Uterus (tissue), 3 donors: ENCODE measurements at regions not wholly inside any gene's neighbourhood (a gene's known extent, or its start where the extent isn't known, plus 50 kb on each side); places are given as distances from the start of the nearest gene placed in this dataset.

Experiments
- DNase-seq, 2 donors: peaks; one replicate each; pipeline ENCODE4 v3.0.0-alpha.2; 2019 to 2020
- H3K27ac ChIP-seq, 2 donors: fragments of 200-600 bp; sonication (generic); 1 replicate in 1 of 2; 2 replicates in 1 of 2; pipeline ENCODE4 v1.5.1; 2016 to 2018
- H3K27me3 ChIP-seq, 2 donors: fragments of 200-600 bp; sonication (generic); one replicate each; pipeline ENCODE4 v1.5.1; 2018 to 2019; ENCODE audit warnings: control low read depth in 1 of 2
- H3K36me3 ChIP-seq, 2 donors: fragments of 200-600 bp; sonication (generic); one replicate each; pipeline ENCODE4 v1.5.1; 2019; ENCODE audit warnings: control low read depth in 1 of 2
- H3K4me1 ChIP-seq, 2 donors: fragments of 200-600 bp; sonication (generic); one replicate each; pipeline ENCODE4 v1.5.1; 2018 to 2019; ENCODE audit warnings: control low read depth in 1 of 2
- H3K4me3 ChIP-seq, 2 donors: fragments of 200-600 bp; sonication (generic); 1 replicate in 1 of 2; 2 replicates in 1 of 2; pipeline ENCODE4 v1.5.1; 2018 to 2019; ENCODE audit warnings: mild to moderate bottlenecking in 1 of 2
- H3K9me3 ChIP-seq, 2 donors: fragments of 200-600 bp; sonication (generic); one replicate each; pipeline ENCODE4 v1.5.1; 2019; ENCODE audit warnings: control low read depth in 1 of 2
- CTCF ChIP-seq, 4 experiments: fragments of 200-600 bp in 2 of 4; fragments of 450-650 bp in 2 of 4; sonication (generic) in 2 of 4; IDR thresholded peaks; one replicate each; pipeline ENCODE4 v1.5.1; 2016 to 2019; ENCODE audit warnings: antibody characterized with exemption in 4 of 4, mild to moderate bottlenecking in 2 of 4, moderate library complexity in 1 of 4
- POLR2A ChIP-seq, 2 donors: fragments of 450-650 bp; IDR thresholded peaks; one replicate each; pipeline ENCODE4 v1.6.1; 2016; ENCODE audit warnings: antibody characterized with exemption in 2 of 2, mild to moderate bottlenecking in 1 of 2, moderate library complexity in 1 of 2
- intact Hi-C: fragments of 100-400 bp; cut with DNase I; formaldehyde crosslinking; loops from one replicate; pipeline ENCODE4 v1.15.1; 2023; ENCODE audit warnings: low total_unique reads
- donor health status: DM: yes; HTN: yes; CAD: no.

GRCh38 chr2:16775899-16776231, 110.2 kb upstream of the CYRIA start:
- DNase-seq = no peak
- Histone ChIP-seq H3K27me3 (no peaks in the 10 kb centered on the region), H3K27ac (no peak overlapping the region), H3K9me3 (no peaks in the 10 kb centered on the region), H3K36me3 (no peaks in the 10 kb centered on the region), H3K4me3 (no peak overlapping the region), H3K4me1 (no peaks in the 10 kb centered on the region)
- intact Hi-C loops = no loop called here
- no peak for TF ChIP-seq POLR2A (IDR thresholded peaks at IDR 0.05)
- no peak for TF ChIP-seq CTCF (IDR thresholded peaks at IDR 0.05)

GRCh38 chr2:16774980-16775898, 109.6 kb upstream of the CYRIA start:
- H3K27me3 ChIP-seq = no peaks in the 10 kb centered on the region
- no peaks in the 10 kb centered on the region for H3K36me3 ChIP-seq
- no peaks in the 10 kb centered on the region for H3K9me3 ChIP-seq
- TF ChIP-seq POLR2A (IDR thresholded peaks at IDR 0.05) (no peak), CTCF (IDR thresholded peaks at IDR 0.05) (no peak)
- intact Hi-C loops = no loop called here
- no peaks in the 10 kb centered on the region for H3K4me1 ChIP-seq
- no peak overlapping the region for H3K27ac ChIP-seq
- no peak overlapping the region for H3K4me3 ChIP-seq
- DNase-seq = no peak

GRCh38 chr2:16774091-16774490, 108.5 kb upstream of the CYRIA start:
- Histone ChIP-seq H3K27ac (no peak overlapping the region), H3K4me3 (no peak overlapping the region), H3K4me1 (no peaks in the 10 kb centered on the region), H3K36me3 (no peaks in the 10 kb centered on the region), H3K9me3 (no peaks in the 10 kb centered on the region), H3K27me3 (no peaks in the 10 kb centered on the region)
- intact Hi-C loops = no loop called here
- TF ChIP-seq CTCF (IDR thresholded peaks at IDR 0.05) (no peak), POLR2A (IDR thresholded peaks at IDR 0.05) (no peak)
- DNase-seq = no peak

- Histone ChIP-seq H3K9me3 (no peaks in the 10 kb centered on the region), H3K36me3 (no peaks in the 10 kb centered on the region), H3K4me1 (no peaks in the 10 kb centered on the region), H3K27me3 (no peaks in the 10 kb centered on the region), H3K4me3 (no peak overlapping the region), H3K27ac (no peak overlapping the region)
- intact Hi-C loops = no loop called here
- TF ChIP-seq CTCF (IDR thresholded peaks at IDR 0.05) = peak in 3 of 4 experiments; percentile 30 to 59 (median 41)
- no peak for TF ChIP-seq POLR2A (IDR thresholded peaks at IDR 0.05)
- DNase-seq = no peak
Observed at GRCh38 chr2:16773080-16773713, 107.6 kb upstream of the CYRIA start.

GRCh38 chr2:16767789-16768476, 102.3 kb upstream of the CYRIA start:
- H3K27ac ChIP-seq = no peak overlapping the region
- DNase-seq = no peak
- TF ChIP-seq CTCF (IDR thresholded peaks at IDR 0.05) = no peak
- no peak for TF ChIP-seq POLR2A (IDR thresholded peaks at IDR 0.05)

More at GRCh38 chr2:16767789-16768476, 102.3 kb upstream of the CYRIA start:
- Histone ChIP-seq H3K4me3 (no peak overlapping the region), H3K27me3 (no peaks in the 10 kb centered on the region), H3K9me3 (no peaks in the 10 kb centered on the region), H3K36me3 (no peaks in the 10 kb centered on the region), H3K4me1 (no peaks in the 10 kb centered on the region)
- intact Hi-C loops = no loop called here
